HG03175 (cell line): ENCODE measurements at regions not wholly inside any gene's neighbourhood (a gene's known extent, or its start where the extent isn't known, plus 50 kb on each side); places are given as distances from the start of the nearest gene placed in this dataset.
"Not testable (repeated sequence)": the region's sequence is repeated elsewhere in the genome, so short reads cannot be mapped to it uniquely, and the experiment has no call there.

Source experiments
- ATAC-seq: cut with Tn5 transposase; IDR thresholded peaks from one replicate; pipeline ENCODE4 v1.9.1; 2021; ENCODE audit warnings: mild to moderate bottlenecking, moderate library complexity; ENCODE audit not compliant: unreplicated experiment

GRCh38 chr10:8278099-8278498, 223.6 kb downstream of the GATA3 start:
- ATAC-seq: no peak

- no peak for ATAC-seq
Measured at GRCh38 chr10:8279598-8279997, 225.1 kb downstream of the GATA3 start.

DNA sequence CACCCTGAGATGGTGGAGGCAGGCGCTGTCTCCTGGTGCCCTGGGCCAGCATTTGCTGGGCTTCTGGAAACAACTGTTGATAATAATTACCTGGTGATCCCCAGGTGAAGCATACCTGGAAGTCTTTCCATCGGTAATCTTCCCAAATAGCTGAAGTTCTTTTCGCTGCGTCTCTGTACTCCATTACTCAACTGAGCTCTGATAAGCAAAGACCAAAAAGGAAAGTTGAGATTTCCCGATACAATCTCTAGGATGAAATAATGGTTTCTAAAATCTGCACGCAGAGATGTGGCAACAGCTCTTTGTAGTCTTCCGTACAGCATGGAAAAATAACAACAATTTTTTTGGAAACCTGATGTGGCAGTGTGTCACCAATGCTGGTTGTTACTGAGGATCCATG, 226.5 kb downstream of the GATA3 start:
- ATAC-seq: no peak

GRCh38 chr10:8282340-8282739, 227.9 kb downstream of the GATA3 start:
- ATAC-seq: no peak

GRCh38 chr10:8283166-8283905, 228.8 kb downstream of the GATA3 start:
- no peak for ATAC-seq

GRCh38 chr10:8283986-8284385, 229.5 kb downstream of the GATA3 start:
- ATAC-seq: no peak

- ATAC-seq: not testable (repeated sequence)
Measured at GRCh38 chr10:8285970-8286369, 231.5 kb downstream of the GATA3 start.

GRCh38 chr10:8288600-8288999, 234.1 kb downstream of the GATA3 start:
- no peak for ATAC-seq

DNA sequence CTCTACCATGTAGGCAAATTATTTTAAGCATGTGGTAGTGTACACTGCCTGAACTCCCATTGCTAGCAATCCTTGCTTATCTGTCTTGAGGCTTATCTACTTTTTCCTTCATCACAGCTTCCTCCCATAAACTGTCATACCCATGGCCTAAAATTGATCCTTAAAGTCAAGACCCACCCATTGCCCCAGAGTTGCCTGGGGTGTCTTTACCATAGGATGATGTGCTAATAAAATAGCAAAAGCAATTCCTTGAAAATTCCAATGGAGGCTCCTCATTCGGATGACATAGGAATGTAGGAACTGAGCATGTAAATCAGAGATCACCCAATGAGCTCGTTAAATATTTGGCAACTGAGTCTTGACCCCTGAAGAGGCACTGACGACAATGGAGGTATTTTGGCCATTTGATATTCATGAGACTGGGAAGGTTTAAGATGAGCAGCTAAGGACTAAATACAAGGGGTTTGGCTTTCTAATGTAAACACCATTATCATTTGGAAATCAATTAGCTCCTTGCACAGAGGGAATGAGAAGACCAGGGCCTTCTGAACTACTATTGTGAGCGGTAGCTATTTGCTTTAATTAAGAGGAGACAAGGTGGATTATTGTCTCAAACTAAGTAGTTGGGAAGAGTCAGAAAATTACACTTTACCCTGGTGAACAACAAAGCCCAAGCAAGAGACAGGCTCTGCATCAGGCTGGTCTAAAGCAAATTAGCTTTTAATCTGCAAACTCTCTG, 234.9 kb downstream of the GATA3 start:
- no peak for ATAC-seq

- no peak for ATAC-seq
Measured at GRCh38 chr10:8294779-8295178, 240.3 kb downstream of the GATA3 start.

GRCh38 chr10:8295311-8295710, 240.8 kb downstream of the GATA3 start:
- no peak for ATAC-seq

- no peak for ATAC-seq
Measured at GRCh38 chr10:8296090-8296733, 241.7 kb downstream of the GATA3 start.

DNA sequence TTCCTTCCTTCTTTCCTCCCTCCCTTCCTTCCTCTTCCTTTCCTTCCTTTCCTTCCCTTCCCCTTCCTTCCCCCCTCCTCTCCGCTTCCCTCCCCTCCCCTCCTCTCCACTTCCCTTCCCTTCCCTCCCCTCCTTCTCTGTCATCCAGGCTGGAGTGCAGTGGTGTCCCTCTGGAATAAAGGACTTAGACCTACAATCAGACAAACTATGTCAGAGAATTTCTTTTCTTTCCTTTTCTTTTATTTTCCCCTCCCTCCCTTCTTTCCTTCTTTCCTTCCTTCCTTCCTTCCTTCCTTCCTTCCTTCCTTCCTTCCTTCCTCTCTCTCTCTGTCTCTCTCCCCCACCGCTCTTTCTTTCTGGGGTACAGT, 242.2 kb downstream of the GATA3 start:
- no peak for ATAC-seq

DNA sequence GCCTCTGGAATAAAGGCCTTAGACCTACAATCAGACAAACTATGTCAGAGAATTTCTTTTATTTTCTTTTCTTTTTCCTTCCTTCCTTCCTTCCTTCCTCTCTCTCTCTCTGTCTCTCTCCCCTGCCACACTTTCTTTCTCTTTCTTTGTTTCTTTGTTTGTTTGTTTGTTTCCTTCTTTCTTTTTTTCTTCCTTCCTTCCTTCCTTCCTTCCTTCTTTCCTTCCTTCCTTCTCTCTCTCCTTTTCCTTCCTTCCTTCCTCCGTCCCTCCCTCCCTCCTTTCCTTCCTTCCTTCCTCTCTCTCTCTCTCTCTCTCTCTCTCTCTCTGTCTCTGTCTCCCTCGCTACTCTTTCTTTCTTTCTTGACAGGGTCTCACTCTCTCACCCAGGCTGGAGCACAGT, 242.6 kb downstream of the GATA3 start:
- no peak for ATAC-seq

GRCh38 chr10:8297959-8298358, 243.5 kb downstream of the GATA3 start:
- no peak for ATAC-seq

DNA sequence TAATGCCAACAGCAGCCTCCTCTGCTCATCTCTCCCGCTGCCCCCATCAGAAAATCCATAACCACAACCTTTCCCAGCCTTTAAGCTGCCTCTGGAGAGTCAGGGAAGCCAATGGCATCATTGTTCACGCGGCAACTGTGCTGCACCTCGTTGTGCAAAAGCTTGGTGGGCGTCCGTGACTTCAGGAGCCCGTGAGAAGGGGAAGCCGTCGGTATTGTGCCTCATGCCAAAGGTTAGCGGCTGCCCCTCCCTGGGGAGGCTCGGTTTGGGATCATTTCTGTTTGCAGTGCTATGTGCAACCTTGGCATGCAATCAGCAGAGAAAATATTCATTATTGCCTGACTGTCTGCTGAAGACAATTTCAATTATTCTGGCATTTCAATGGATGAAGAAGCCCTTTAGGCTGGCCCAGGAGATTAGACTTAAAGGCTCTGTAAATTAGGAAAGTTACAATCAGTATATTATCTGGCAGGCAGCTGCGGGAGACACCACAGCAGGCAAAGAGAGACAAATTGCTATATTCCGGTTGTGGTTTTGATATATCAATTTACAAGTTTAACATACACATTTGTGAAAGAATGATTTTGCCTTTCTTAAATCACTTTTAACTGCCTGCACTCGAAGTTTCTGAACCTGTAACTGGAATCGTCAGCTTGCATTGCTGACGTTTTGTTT, 244.5 kb downstream of the GATA3 start:
- no peak for ATAC-seq

GRCh38 chr10:8300925-8301324, 246.4 kb downstream of the GATA3 start:
- no peak for ATAC-seq

DNA sequence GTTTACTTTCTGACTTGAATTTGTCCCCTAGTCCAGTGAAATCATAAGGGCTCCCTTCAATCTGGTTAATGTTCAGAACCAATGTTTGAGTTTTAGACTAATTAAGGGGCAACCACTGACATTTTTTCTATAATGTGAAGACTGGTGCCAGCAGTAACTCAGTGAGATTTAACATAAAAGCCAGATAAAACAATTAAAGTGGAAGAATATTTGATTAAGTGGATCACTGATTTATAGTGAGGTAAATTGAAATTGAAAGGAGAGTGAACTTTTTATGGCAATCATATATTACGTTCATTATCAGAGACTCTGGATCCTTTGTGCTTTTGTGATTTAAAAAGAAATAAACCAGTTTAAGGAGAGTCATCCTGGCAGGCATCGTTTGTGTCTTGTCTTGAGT, 246.8 kb downstream of the GATA3 start:
- ATAC-seq: no peak

DNA sequence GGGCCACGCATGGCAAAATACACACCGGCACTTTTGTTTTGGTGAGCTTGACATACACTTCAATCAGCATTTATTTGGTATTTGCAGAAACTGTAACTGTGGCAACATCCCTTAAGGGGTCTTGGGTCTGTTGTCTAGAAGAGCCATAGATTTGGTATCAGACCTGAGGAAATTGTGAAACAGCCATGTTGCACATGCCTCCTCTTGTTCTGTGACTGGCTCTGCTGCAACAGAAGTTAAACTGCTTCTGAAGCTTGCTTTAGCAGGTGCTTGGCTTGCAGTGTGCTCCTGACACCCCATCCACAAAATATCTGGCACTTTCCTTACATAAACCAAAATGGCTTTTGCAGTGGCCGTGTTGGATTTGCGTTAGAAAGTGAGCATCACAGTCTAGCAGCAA, 247.3 kb downstream of the GATA3 start:
- ATAC-seq: no peak

GRCh38 chr10:8302565-8302964, 248.1 kb downstream of the GATA3 start:
- no peak for ATAC-seq

GRCh38 chr10:8304861-8305260, 250.4 kb downstream of the GATA3 start:
- no peak for ATAC-seq
